ENCODE measurements at regions not wholly inside any gene's neighbourhood (a gene's known extent, or its start where the extent isn't known, plus 50 kb on each side); places are given as distances from the start of the nearest gene placed in this dataset.

GRCh38 chr4:96205143-96205936, 365.4 kb downstream of the PDHA2 start:
- H3K4me1 ChIP-seq: no peaks in the 10 kb centered on the region
- no peak overlapping the region for H3K4me3 ChIP-seq
- no peak overlapping the region for H3K9ac ChIP-seq (ENCODE audit: low read depth in 2 of 2, low read length in 2 of 2)
- intact Hi-C loops (cut with DNase I): no loop called here
- no peak overlapping the region for H3K27ac ChIP-seq
- no peaks in the 10 kb centered on the region for H3K9me3 ChIP-seq
- no peaks in the 10 kb centered on the region for H3K36me3 ChIP-seq
- TF ChIP-seq CTCF (IDR thresholded peaks at IDR 0.05): no peak
- H3K27me3 ChIP-seq: no peaks in the 10 kb centered on the region
- DNase-seq: no peak

GRCh38 chr4:96227515-96227914, 387.6 kb downstream of the PDHA2 start:
- H3K4me3 ChIP-seq: no peak overlapping the region
- intact Hi-C loops (cut with DNase I): no loop called here
- H3K27ac ChIP-seq: no peak overlapping the region
- H3K9me3 ChIP-seq: no peaks in the 10 kb centered on the region
- H3K9ac ChIP-seq (ENCODE audit: low read depth in 2 of 2, low read length in 2 of 2): no peak overlapping the region
- H3K36me3 ChIP-seq: no peaks in the 10 kb centered on the region
- no peaks in the 10 kb centered on the region for H3K4me1 ChIP-seq
- no peak for DNase-seq
- no peak for TF ChIP-seq CTCF (IDR thresholded peaks at IDR 0.05)
- no peaks in the 10 kb centered on the region for H3K27me3 ChIP-seq

- TF ChIP-seq CTCF (IDR thresholded peaks at IDR 0.05): no peak
- no peaks in the 10 kb centered on the region for H3K27me3 ChIP-seq
- no peaks in the 10 kb centered on the region for H3K9me3 ChIP-seq
- no peak overlapping the region for H3K9ac ChIP-seq (ENCODE audit: low read depth in 2 of 2, low read length in 2 of 2)
- H3K4me1 ChIP-seq: no peaks in the 10 kb centered on the region
- no peak overlapping the region for H3K4me3 ChIP-seq
- H3K36me3 ChIP-seq: no peaks in the 10 kb centered on the region
- H3K27ac ChIP-seq: no peak overlapping the region
- no peak for DNase-seq
- intact Hi-C loops (cut with DNase I): no loop called here
Measured at GRCh38 chr4:96228463-96228862, 388.6 kb downstream of the PDHA2 start.

GRCh38 chr4:96240041-96240440, 400.1 kb downstream of the PDHA2 start:
- H3K9me3 ChIP-seq: no peaks in the 10 kb centered on the region
- no peak for DNase-seq
- no peaks in the 10 kb centered on the region for H3K4me1 ChIP-seq
- H3K27me3 ChIP-seq: no peaks in the 10 kb centered on the region
- H3K9ac ChIP-seq (ENCODE audit: low read depth in 2 of 2, low read length in 2 of 2): no peak overlapping the region
- H3K4me3 ChIP-seq: no peak overlapping the region
- no peak for TF ChIP-seq CTCF (IDR thresholded peaks at IDR 0.05)
- no peaks in the 10 kb centered on the region for H3K36me3 ChIP-seq
- intact Hi-C loops (cut with DNase I): no loop called here
- H3K27ac ChIP-seq: no peak overlapping the region

- Histone ChIP-seq H3K27me3 (no peaks in the 10 kb centered on the region), H3K4me3 (no peak overlapping the region), H3K36me3 (no peaks in the 10 kb centered on the region), H3K9ac (ENCODE audit: low read depth in 2 of 2, low read length in 2 of 2) (no peak overlapping the region), H3K9me3 (no peaks in the 10 kb centered on the region), H3K4me1 (no peaks in the 10 kb centered on the region), H3K27ac (no peak overlapping the region)
- no peak for TF ChIP-seq CTCF (IDR thresholded peaks at IDR 0.05)
- intact Hi-C loops (cut with DNase I): no loop called here
- no peak for DNase-seq
Measured at GRCh38 chr4:96241819-96242218, 401.9 kb downstream of the PDHA2 start.
